DND-41 (cell line): ENCODE measurements at regions not wholly inside any gene's neighbourhood (a gene's known extent, or its start where the extent isn't known, plus 50 kb on each side); places are given as distances from the start of the nearest gene placed in this dataset.

ENCODE experiments used
- ATAC-seq: fragments of 200-7000 bp; cut with Tn5 transposase; 3 replicates; pipeline ENCODE4 v1.9.1; 2021; ENCODE audit warnings: low read depth; ENCODE audit not compliant: insufficient read depth
- DNase-seq: peaks from one replicate; pipeline ENCODE4 v3.0.0-alpha.2; 2020
- H2AFZ ChIP-seq: 2 replicates; pipeline ENCODE4 v1.6.0; 2012; ENCODE audit warnings: low read depth, low read length
- H3K27ac ChIP-seq: 2 replicates; pipeline ENCODE4 v1.5.1; 2012; ENCODE audit warnings: low read length, inconsistent platforms
- H3K27me3 ChIP-seq: fragments of 200-600 bp; sonication (generic); 2 replicates; pipeline ENCODE4 v1.6.0; 2012; ENCODE audit warnings: low read length, mild to moderate bottlenecking, inconsistent platforms; ENCODE audit not compliant: insufficient read depth, poor library complexity
- H3K36me3 ChIP-seq: 2 replicates; pipeline ENCODE4 v1.5.1; 2012; ENCODE audit warnings: low read length, inconsistent platforms; ENCODE audit not compliant: insufficient read depth
- H3K4me1 ChIP-seq: 2 replicates; pipeline ENCODE4 v1.5.1; 2012; ENCODE audit warnings: mild to moderate bottlenecking, low read length; ENCODE audit not compliant: insufficient read depth
- H3K4me2 ChIP-seq: 2 replicates; pipeline ENCODE4 v1.6.0; 2012; ENCODE audit warnings: mild to moderate bottlenecking, moderate library complexity, low read length, inconsistent platforms; ENCODE audit not compliant: insufficient read depth
- H3K4me3 ChIP-seq, 2 experiments: fragments of 200-600 bp in 1 of 2; shearing (Covaris generic) in 1 of 2; 2 replicates each; pipeline ENCODE4 v1.5.1; 2012 to 2016; ENCODE audit warnings: inconsistent platforms in 2 of 2, low read length in 2 of 2, mild to moderate bottlenecking in 2 of 2, low read depth in 1 of 2, moderate library complexity in 1 of 2
- H3K79me2 ChIP-seq: 2 replicates; pipeline ENCODE4 v1.6.0; 2012; ENCODE audit warnings: low read length, inconsistent platforms; ENCODE audit not compliant: insufficient read depth
- H3K9ac ChIP-seq: 2 replicates; pipeline ENCODE4 v1.6.0; 2012; ENCODE audit warnings: low read depth, mild to moderate bottlenecking, inconsistent platforms, low read length, moderate library complexity
- H3K9me3 ChIP-seq: 2 replicates; pipeline ENCODE4 v1.5.1; 2012; ENCODE audit warnings: low read length, moderate library complexity, mild to moderate bottlenecking, inconsistent platforms; ENCODE audit not compliant: insufficient read depth, severe bottlenecking
- H4K20me1 ChIP-seq: 2 replicates; pipeline ENCODE4 v1.6.0; 2012; ENCODE audit warnings: low read length; ENCODE audit not compliant: insufficient read depth
- EZH2 ChIP-seq: IDR thresholded peaks from 3 replicates; pipeline ENCODE4 v1.6.1; 2012; ENCODE audit warnings: borderline replicate concordance, low read depth, mild to moderate bottlenecking, moderate library complexity, low read length, inconsistent platforms; ENCODE audit not compliant: severe bottlenecking
- TF ChIP-seq, protein P1 (sequence below): IDR thresholded peaks from 2 replicates; pipeline ENCODE4 v1.5.1; 2012; ENCODE audit warnings: borderline replicate concordance, low read length, moderate library complexity, mild to moderate bottlenecking; ENCODE audit not compliant: poor library complexity, severe bottlenecking; ENCODE audit errors: extremely low read depth

DNA sequence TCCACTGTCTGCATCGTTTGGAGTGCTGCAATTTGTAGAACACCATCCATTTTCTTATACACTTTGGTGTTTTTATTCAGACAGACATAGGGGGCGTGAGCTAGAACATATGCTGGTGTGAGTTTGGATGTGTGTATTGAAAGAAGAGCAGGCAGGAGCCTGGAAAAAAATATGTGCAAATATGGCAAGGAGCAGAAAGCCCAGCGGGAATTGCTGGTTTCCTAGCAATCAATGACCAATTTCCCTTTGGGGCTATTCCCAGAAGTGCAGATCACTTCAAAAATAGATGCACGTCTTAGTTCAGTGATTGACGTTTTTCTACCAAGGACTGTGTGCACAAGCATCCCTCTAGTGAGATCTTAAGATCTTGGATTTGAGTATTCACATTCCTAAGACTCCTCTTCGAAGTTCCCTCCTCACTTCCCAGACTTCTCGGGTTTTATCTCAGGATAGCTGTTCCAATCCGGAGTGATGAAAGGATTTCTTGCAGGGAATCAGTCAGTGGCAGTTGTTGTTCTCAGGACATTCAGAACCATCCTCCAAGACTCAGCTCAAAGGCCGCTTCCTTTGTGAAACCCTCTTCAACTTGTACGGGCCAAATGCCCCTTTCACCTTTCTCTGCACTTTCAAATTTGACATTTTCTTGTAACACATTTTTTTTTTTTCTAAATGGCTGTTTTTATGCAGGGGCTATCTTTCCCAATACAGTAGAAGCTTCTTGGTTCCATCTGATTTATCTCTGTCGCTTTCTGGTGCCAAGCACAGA is 268.7 kb upstream of the ASIC2 start:
- H3K9ac ChIP-seq, result no peak overlapping the region
- H4K20me1 ChIP-seq, result no peaks in the 10 kb centered on the region
- H3K27ac ChIP-seq, result no peak overlapping the region
- H3K79me2 ChIP-seq, result no peaks in the 10 kb centered on the region
- no peaks in the 10 kb centered on the region for H3K9me3 ChIP-seq
- no peaks in the 10 kb centered on the region for H3K27me3 ChIP-seq
- no peak overlapping the region for H3K4me2 ChIP-seq
- DNase-seq (no peak), ATAC-seq (no peak)
- H3K36me3 ChIP-seq, result no peaks in the 10 kb centered on the region
- no peak overlapping the region for H3K4me3 ChIP-seq
- TF ChIP-seq EZH2, result no peak
- TF ChIP-seq, protein P1, sequence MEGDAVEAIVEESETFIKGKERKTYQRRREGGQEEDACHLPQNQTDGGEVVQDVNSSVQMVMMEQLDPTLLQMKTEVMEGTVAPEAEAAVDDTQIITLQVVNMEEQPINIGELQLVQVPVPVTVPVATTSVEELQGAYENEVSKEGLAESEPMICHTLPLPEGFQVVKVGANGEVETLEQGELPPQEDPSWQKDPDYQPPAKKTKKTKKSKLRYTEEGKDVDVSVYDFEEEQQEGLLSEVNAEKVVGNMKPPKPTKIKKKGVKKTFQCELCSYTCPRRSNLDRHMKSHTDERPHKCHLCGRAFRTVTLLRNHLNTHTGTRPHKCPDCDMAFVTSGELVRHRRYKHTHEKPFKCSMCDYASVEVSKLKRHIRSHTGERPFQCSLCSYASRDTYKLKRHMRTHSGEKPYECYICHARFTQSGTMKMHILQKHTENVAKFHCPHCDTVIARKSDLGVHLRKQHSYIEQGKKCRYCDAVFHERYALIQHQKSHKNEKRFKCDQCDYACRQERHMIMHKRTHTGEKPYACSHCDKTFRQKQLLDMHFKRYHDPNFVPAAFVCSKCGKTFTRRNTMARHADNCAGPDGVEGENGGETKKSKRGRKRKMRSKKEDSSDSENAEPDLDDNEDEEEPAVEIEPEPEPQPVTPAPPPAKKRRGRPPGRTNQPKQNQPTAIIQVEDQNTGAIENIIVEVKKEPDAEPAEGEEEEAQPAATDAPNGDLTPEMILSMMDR, result no peak
- H3K4me1 ChIP-seq, result no peaks in the 10 kb centered on the region
- no peak overlapping the region for H2AFZ ChIP-seq

GRCh38 chr17:33562792-33563191 is 269.7 kb upstream of the ASIC2 start:
- no peak for ATAC-seq
- H3K27ac ChIP-seq, result no peak overlapping the region
- H4K20me1 ChIP-seq, result no peaks in the 10 kb centered on the region
- H3K9me3 ChIP-seq, result no peaks in the 10 kb centered on the region
- H2AFZ ChIP-seq, result no peak overlapping the region
- no peaks in the 10 kb centered on the region for H3K79me2 ChIP-seq
- DNase-seq, result no peak
- H3K9ac ChIP-seq, result no peak overlapping the region
- H3K27me3 ChIP-seq, result no peaks in the 10 kb centered on the region
- TF ChIP-seq, protein P1, result no peak
- TF ChIP-seq EZH2, result no peak
- no peak overlapping the region for H3K4me2 ChIP-seq
- no peaks in the 10 kb centered on the region for H3K4me1 ChIP-seq
- no peak overlapping the region for H3K4me3 ChIP-seq
- H3K36me3 ChIP-seq, result no peaks in the 10 kb centered on the region

GRCh38 chr17:33564146-33564545 is 271.1 kb upstream of the ASIC2 start:
- no peak overlapping the region for H3K9ac ChIP-seq
- no peaks in the 10 kb centered on the region for H3K9me3 ChIP-seq
- DNase-seq (no peak), ATAC-seq (no peak)
- H4K20me1 ChIP-seq, result no peaks in the 10 kb centered on the region
- no peak overlapping the region for H3K27ac ChIP-seq
- no peaks in the 10 kb centered on the region for H3K36me3 ChIP-seq
- H3K4me1 ChIP-seq, result no peaks in the 10 kb centered on the region
- no peak overlapping the region for H2AFZ ChIP-seq
- TF ChIP-seq, protein P1, result no peak
- no peak for TF ChIP-seq EZH2
- no peaks in the 10 kb centered on the region for H3K79me2 ChIP-seq
- no peak overlapping the region for H3K4me3 ChIP-seq
- H3K4me2 ChIP-seq, result no peak overlapping the region
- no peaks in the 10 kb centered on the region for H3K27me3 ChIP-seq
